Naive thymus-derived CD4-positive, alpha-beta T cell (primary cell): ENCODE measurements at regions not wholly inside any gene's neighbourhood (a gene's known extent, or its start where the extent isn't known, plus 50 kb on each side); places are given as distances from the start of the nearest gene placed in this dataset.

Experiments used
- ATAC-seq: fragments of 150-1000 bp; cut with Tn5 transposase; 2 replicates; pipeline ENCODE4 v1.10.0; 2021; ENCODE audit warnings: mild to moderate bottlenecking, moderate library complexity
- CTCF ChIA-PET: fragments of 350-600 bp; sonication (Branson Sonifier 250); formaldehyde crosslinking; loops from one replicate; lab custom pipeline; 2021; ENCODE audit warnings: antibody characterized with exemption; lab: Charles Lee
- POLR2A ChIA-PET: fragments of 350-600 bp; sonication (Branson Sonifier 250); formaldehyde crosslinking; loops from one replicate; lab custom pipeline; 2021; ENCODE audit warnings: antibody characterized with exemption, inconsistent platforms; lab: Charles Lee
- DNase-seq, 9 donors: peaks; one replicate each; pipeline versions ENCODE4 v3.0.0 to v3.0.0-alpha.2; 2020 to 2022; ENCODE audit warnings: mixed read lengths in 1 of 9
- H3K27ac ChIP-seq: one replicate; pipeline ENCODE4 v1.7.0; 2013; ENCODE audit warnings: mild to moderate bottlenecking, low read depth, low read length, moderate library complexity
- H3K27me3 ChIP-seq, 2 donors: one replicate each; pipeline ENCODE4 v1.7.0; 2013; ENCODE audit warnings: low read length in 2 of 2, mild to moderate bottlenecking in 2 of 2, moderate library complexity in 2 of 2; ENCODE audit not compliant: control insufficient read depth in 2 of 2, insufficient read depth in 2 of 2
- H3K36me3 ChIP-seq, 3 experiments: 1 replicate in 2 of 3; 2 replicates in 1 of 3; pipeline ENCODE4 v1.7.0; 2013; ENCODE audit warnings: low read length in 3 of 3, mild to moderate bottlenecking in 3 of 3, moderate library complexity in 1 of 3; ENCODE audit not compliant: insufficient read depth in 3 of 3, control insufficient read depth in 2 of 3
- H3K4me1 ChIP-seq, 2 donors: one replicate each; pipeline ENCODE4 v1.7.0; 2013; ENCODE audit warnings: low read length in 2 of 2, mild to moderate bottlenecking in 2 of 2, moderate library complexity in 1 of 2; ENCODE audit not compliant: control insufficient read depth in 2 of 2, insufficient read depth in 2 of 2
- H3K4me3 ChIP-seq: 2 replicates; pipeline ENCODE4 v1.7.0; 2013; ENCODE audit warnings: mild to moderate bottlenecking, low read length
- H3K9me3 ChIP-seq, 3 experiments: 1 replicate in 2 of 3; 2 replicates in 1 of 3; pipeline ENCODE4 v1.7.0; 2013; ENCODE audit warnings: low read length in 3 of 3; ENCODE audit not compliant: control insufficient read depth in 2 of 3
- H3K27ac Mint-ChIP-seq, 9 donors: one replicate each; pipeline ENCODE4 v1.8.0; 2020 to 2022; ENCODE audit warnings: mixed read lengths in 9 of 9, mild to moderate bottlenecking in 8 of 9, moderate library complexity in 5 of 9, inconsistent platforms in 2 of 9
- H3K27me3 Mint-ChIP-seq, 5 donors: one replicate each; pipeline ENCODE4 v1.8.0; 2021 to 2022; ENCODE audit warnings: mixed read lengths in 5 of 5, mild to moderate bottlenecking in 1 of 5
- H3K36me3 Mint-ChIP-seq, 5 donors: one replicate each; pipeline ENCODE4 v1.8.0; 2020 to 2022; ENCODE audit warnings: mixed read lengths in 5 of 5, mild to moderate bottlenecking in 3 of 5, inconsistent platforms in 1 of 5
- H3K4me1 Mint-ChIP-seq, 7 donors: one replicate each; pipeline ENCODE4 v1.8.0; 2020 to 2022; ENCODE audit warnings: mixed read lengths in 7 of 7, mild to moderate bottlenecking in 3 of 7, inconsistent platforms in 1 of 7
- H3K4me3 Mint-ChIP-seq, 10 donors: one replicate each; pipeline ENCODE4 v1.8.0; 2020 to 2022; ENCODE audit warnings: mild to moderate bottlenecking in 10 of 10, mixed read lengths in 10 of 10, moderate library complexity in 6 of 10, inconsistent platforms in 2 of 10
- H3K9me3 Mint-ChIP-seq, 11 donors: one replicate each; pipeline ENCODE4 v1.8.0; 2020 to 2022; ENCODE audit warnings: mixed read lengths in 11 of 11, mild to moderate bottlenecking in 4 of 11, inconsistent platforms in 1 of 11, moderate library complexity in 1 of 11
- intact Hi-C, 2 donors: fragments of 100-400 bp; cut with micrococcal nuclease; formaldehyde crosslinking; loops; one replicate each; pipeline ENCODE4 v1.15.1; 2023

- ATAC-seq (no peak), DNase-seq (no peak)
- Mint-ChIP-seq H3K4me1 (no peaks in the 10 kb centered on the region), H3K9me3 (peaks cover 0 to 8% (median 0%) of the 10 kb centered on the region in 11 donors), H3K36me3 (no peaks in the 10 kb centered on the region), H3K27me3 (peaks cover 6 to 54% (median 32%) of the 10 kb centered on the region in 5 donors), H3K27ac (no peak overlapping the region), H3K4me3 (no peak overlapping the region)
- intact Hi-C loops = no loop called here
- Histone ChIP-seq H3K4me1 (no peaks in the 10 kb centered on the region), H3K4me3 (no peak overlapping the region), H3K9me3 (no peaks in the 10 kb centered on the region), H3K27me3 (no peaks in the 10 kb centered on the region), H3K27ac (no peak overlapping the region), H3K36me3 (no peaks in the 10 kb centered on the region)
- POLR2A ChIA-PET = no interaction called here
- CTCF ChIA-PET = no interaction called here
These were observed 153.3 kb upstream of the VSTM2B start for GRCh38 chr19:29372461-29372860.

- peaks cover 0 to 54% (median 27%) of the 10 kb centered on the region in 5 donors for H3K27me3 Mint-ChIP-seq
These were observed 152.6 kb upstream of the VSTM2B start for GRCh38 chr19:29372921-29373797.

GRCh38 chr19:29375429-29376119 is 150.2 kb upstream of the VSTM2B start:
- Mint-ChIP-seq H3K27me3 (peaks cover 9 to 66% (median 36%) of the 10 kb centered on the region in 5 donors), H3K4me1 (no peaks in the 10 kb centered on the region), H3K27ac (no peak overlapping the region), H3K4me3 (no peak overlapping the region), H3K9me3 (peaks cover 0 to 2% (median 0%) of the 10 kb centered on the region in 11 donors), H3K36me3 (no peaks in the 10 kb centered on the region)
- DNase-seq (peak in 1 of 9 donors; percentile 10), ATAC-seq (no peak)
- Histone ChIP-seq H3K4me3 (no peak overlapping the region), H3K27me3 (no peaks in the 10 kb centered on the region), H3K9me3 (no peaks in the 10 kb centered on the region), H3K4me1 (no peaks in the 10 kb centered on the region), H3K36me3 (no peaks in the 10 kb centered on the region), H3K27ac (no peak overlapping the region)
- ChIA-PET POLR2A (no interaction called here), CTCF (no interaction called here)
- intact Hi-C loops = no loop called here

More at GRCh38 chr19:29372921-29373797, 152.6 kb upstream of the VSTM2B start:
- CTCF ChIA-PET = no interaction called here
- no peak for ATAC-seq
- Mint-ChIP-seq H3K9me3 (peaks cover 0 to 2% (median 0%) of the 10 kb centered on the region in 11 donors), H3K4me3 (no peak overlapping the region), H3K27ac (no peak overlapping the region), H3K4me1 (no peaks in the 10 kb centered on the region), H3K36me3 (no peaks in the 10 kb centered on the region)
- Histone ChIP-seq H3K36me3 (no peaks in the 10 kb centered on the region), H3K27me3 (no peaks in the 10 kb centered on the region), H3K4me3 (no peak overlapping the region), H3K9me3 (no peaks in the 10 kb centered on the region), H3K27ac (no peak overlapping the region), H3K4me1 (no peaks in the 10 kb centered on the region)
- no peak for DNase-seq
- POLR2A ChIA-PET = no interaction called here
- intact Hi-C loops = no loop called here

- H3K9me3 ChIP-seq = no peaks in the 10 kb centered on the region
- POLR2A ChIA-PET = no interaction called here
- Mint-ChIP-seq H3K27me3 (peaks cover 9 to 63% (median 38%) of the 10 kb centered on the region in 5 donors), H3K4me3 (no peak overlapping the region), H3K4me1 (no peaks in the 10 kb centered on the region), H3K27ac (no peak overlapping the region), H3K9me3 (peaks cover 0 to 2% (median 0%) of the 10 kb centered on the region in 11 donors), H3K36me3 (no peaks in the 10 kb centered on the region)
- ATAC-seq (no peak), DNase-seq (no peak)
- CTCF ChIA-PET = no interaction called here
- H3K4me1 ChIP-seq = no peaks in the 10 kb centered on the region
- intact Hi-C loops = no loop called here
- no peak overlapping the region for H3K27ac ChIP-seq
- no peaks in the 10 kb centered on the region for H3K27me3 ChIP-seq
- H3K36me3 ChIP-seq = no peaks in the 10 kb centered on the region
- no peak overlapping the region for H3K4me3 ChIP-seq
These were observed 148.9 kb upstream of the VSTM2B start for GRCh38 chr19:29376855-29377354.

GRCh38 chr19:29378126-29378525 is 147.7 kb upstream of the VSTM2B start:
- ChIA-PET POLR2A (no interaction called here), CTCF (no interaction called here)
- intact Hi-C loops = no loop called here
- no peak overlapping the region for H3K4me3 ChIP-seq
- no peak overlapping the region for H3K4me3 Mint-ChIP-seq
- H3K36me3 ChIP-seq = no peaks in the 10 kb centered on the region
- ATAC-seq = no peak
- no peaks in the 10 kb centered on the region for H3K4me1 Mint-ChIP-seq
- no peaks in the 10 kb centered on the region for H3K9me3 ChIP-seq
- no peaks in the 10 kb centered on the region for H3K4me1 ChIP-seq
- H3K36me3 Mint-ChIP-seq = no peaks in the 10 kb centered on the region
- H3K9me3 Mint-ChIP-seq = peaks cover 0 to 2% (median 0%) of the 10 kb centered on the region in 11 donors
- no peaks in the 10 kb centered on the region for H3K27me3 ChIP-seq
- no peak overlapping the region for H3K27ac Mint-ChIP-seq
- H3K27me3 Mint-ChIP-seq = peaks cover 9 to 65% (median 36%) of the 10 kb centered on the region in 5 donors
- no peak for DNase-seq
- no peak overlapping the region for H3K27ac ChIP-seq

- H3K4me3 Mint-ChIP-seq = no peak overlapping the region
- Histone ChIP-seq H3K27ac (no peak overlapping the region), H3K9me3 (no peaks in the 10 kb centered on the region), H3K4me1 (no peaks in the 10 kb centered on the region), H3K27me3 (no peaks in the 10 kb centered on the region), H3K4me3 (no peak overlapping the region), H3K36me3 (no peaks in the 10 kb centered on the region)
- H3K36me3 Mint-ChIP-seq = no peaks in the 10 kb centered on the region
- DNase-seq (no peak), ATAC-seq (no peak)
- no peaks in the 10 kb centered on the region for H3K4me1 Mint-ChIP-seq
- peaks cover 0 to 2% (median 0%) of the 10 kb centered on the region in 11 donors for H3K9me3 Mint-ChIP-seq
- intact Hi-C loops = no loop called here
- CTCF ChIA-PET = no interaction called here
- H3K27me3 Mint-ChIP-seq = peaks cover 9 to 60% (median 36%) of the 10 kb centered on the region in 5 donors
- no peak overlapping the region for H3K27ac Mint-ChIP-seq
- POLR2A ChIA-PET = no interaction called here
These were observed 147.2 kb upstream of the VSTM2B start for GRCh38 chr19:29378543-29379080.
